ENCODE measurements at regions not wholly inside any gene's neighbourhood (a gene's known extent, or its start where the extent isn't known, plus 50 kb on each side); places are given as distances from the start of the nearest gene placed in this dataset.
"Not testable (repeated sequence)": the region's sequence is repeated elsewhere in the genome, so short reads cannot be mapped to it uniquely, and the experiment has no call there.

DNA sequence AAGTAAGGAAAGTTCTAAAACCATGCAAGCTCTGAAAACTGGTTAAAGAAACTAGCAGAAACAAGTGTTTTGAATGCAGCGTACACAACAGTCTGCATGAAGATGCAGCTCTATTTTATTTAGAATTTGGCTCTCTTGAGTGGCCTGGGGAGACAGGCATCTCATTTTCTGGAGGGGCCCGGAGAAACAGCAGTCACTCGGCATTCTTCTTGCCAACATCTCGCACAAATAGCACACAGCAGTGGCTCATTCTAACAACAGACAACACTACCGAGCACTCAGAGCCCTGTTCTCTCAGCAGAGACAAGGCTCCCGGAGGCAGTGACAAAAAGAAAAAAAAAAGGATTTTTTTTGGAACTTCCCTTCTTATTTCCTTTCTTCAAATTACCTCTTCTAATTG, 108.5 kb upstream of the STMND1 start:
- TF ChIP-seq CTCF (IDR thresholded peaks at IDR 0.05; ENCODE audit: low read depth, low read length, poor library complexity, severe bottlenecking) (no peak), EZH2phosphoT487 (IDR thresholded peaks at IDR 0.05; ENCODE audit: borderline replicate concordance, low read length) (no peak)

GRCh38 chr6:16991981-16992629, 109.7 kb upstream of the STMND1 start:
- Histone ChIP-seq H3K9me3 (ENCODE audit: control insufficient read depth, insufficient read depth, low read length) (no peaks in the 10 kb centered on the region; the same call in 1 of the 2 replicates), H3K27me3 (ENCODE audit: control insufficient read depth, low read length) (no peaks in the 10 kb centered on the region), H3K9me2 (replicated peaks; ENCODE audit: control insufficient read depth, low read length) (no peaks in the 10 kb centered on the region), H3K4me2 (ENCODE audit: low read length) (no peak overlapping the region), H3K4me1 (ENCODE audit: control insufficient read depth, low read length) (no peaks in the 10 kb centered on the region), H3K36me3 (ENCODE audit: control insufficient read depth, low read length) (no peaks in the 10 kb centered on the region), H3K4me3 (ENCODE audit: low read length) (no peak overlapping the region), H3K27ac (ENCODE audit: low read depth, low read length) (no peak overlapping the region), H3K79me2 (ENCODE audit: control insufficient read depth, low read length) (no peaks in the 10 kb centered on the region), H4K20me1 (ENCODE audit: control insufficient read depth, insufficient read depth, low read depth, low read length) (no peaks in the 10 kb centered on the region), H3F3A (ENCODE audit: control insufficient read depth, insufficient read depth) (no peaks in the 10 kb centered on the region)
- TF ChIP-seq CTCF (IDR thresholded peaks at IDR 0.05; ENCODE audit: low read depth, low read length, poor library complexity, severe bottlenecking) = no peak
- TF ChIP-seq EZH2phosphoT487 (IDR thresholded peaks at IDR 0.05; ENCODE audit: borderline replicate concordance, low read length) = no peak

More for the DNA sequence above, 108.5 kb upstream of the STMND1 start:
- H3F3A ChIP-seq (ENCODE audit: control insufficient read depth, insufficient read depth) = no peaks in the 10 kb centered on the region
- H3K4me1 ChIP-seq (ENCODE audit: control insufficient read depth, low read length) = no peaks in the 10 kb centered on the region
- H3K4me3 ChIP-seq (ENCODE audit: low read length) = no peak overlapping the region
- no peaks in the 10 kb centered on the region for H3K79me2 ChIP-seq (ENCODE audit: control insufficient read depth, low read length)
- no peaks in the 10 kb centered on the region for H4K20me1 ChIP-seq (ENCODE audit: control insufficient read depth, insufficient read depth, low read depth, low read length)
- H3K36me3 ChIP-seq (ENCODE audit: control insufficient read depth, low read length) = no peaks in the 10 kb centered on the region
- no peaks in the 10 kb centered on the region for H3K27me3 ChIP-seq (ENCODE audit: control insufficient read depth, low read length)
- H3K9me3 ChIP-seq (ENCODE audit: control insufficient read depth, insufficient read depth, low read length) = no peaks in the 10 kb centered on the region; the same call in 1 of the 2 replicates
- no peak overlapping the region for H3K4me2 ChIP-seq (ENCODE audit: low read length)
- H3K9me2 ChIP-seq (replicated peaks; ENCODE audit: control insufficient read depth, low read length) = no peaks in the 10 kb centered on the region
- no peak overlapping the region for H3K27ac ChIP-seq (ENCODE audit: low read depth, low read length)

- H3K9me3 ChIP-seq (ENCODE audit: control insufficient read depth, insufficient read depth, low read length); H3F3A ChIP-seq (ENCODE audit: control insufficient read depth, insufficient read depth); H3K9me2 ChIP-seq (replicated peaks; ENCODE audit: control insufficient read depth, low read length); H4K20me1 ChIP-seq (ENCODE audit: control insufficient read depth, insufficient read depth, low read depth, low read length); H3K27me3 ChIP-seq (ENCODE audit: control insufficient read depth, low read length); H3K4me1 ChIP-seq (ENCODE audit: control insufficient read depth, low read length); H3K27ac ChIP-seq (ENCODE audit: low read depth, low read length); H3K4me3 ChIP-seq (ENCODE audit: low read length); H3K79me2 ChIP-seq (ENCODE audit: control insufficient read depth, low read length); H3K4me2 ChIP-seq (ENCODE audit: low read length); H3K36me3 ChIP-seq (ENCODE audit: control insufficient read depth, low read length): not testable (repeated sequence)
Measured at GRCh38 chr6:16989976-16990375, 111.9 kb upstream of the STMND1 start.

DNA sequence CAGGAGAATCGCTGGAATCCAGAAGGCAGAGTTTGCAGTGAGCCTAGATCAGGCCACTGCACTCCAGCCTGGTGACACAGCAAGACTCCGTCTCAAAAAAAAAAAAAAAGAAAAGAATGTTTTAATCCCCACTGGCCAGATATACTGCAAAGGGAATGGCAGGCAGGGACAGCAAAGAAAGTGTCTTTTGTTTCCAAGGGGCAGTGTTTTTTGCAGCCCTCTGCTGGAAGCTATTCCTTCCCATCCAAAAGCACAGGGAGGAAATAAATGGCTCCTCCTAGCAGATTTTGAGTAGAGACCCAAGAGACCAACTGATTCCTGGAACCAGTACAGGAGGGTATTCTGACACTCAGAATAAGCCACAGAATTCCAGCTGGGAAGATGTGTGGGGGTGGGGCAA, 112.5 kb upstream of the STMND1 start:
- H3F3A ChIP-seq (ENCODE audit: control insufficient read depth, insufficient read depth) = no peaks in the 10 kb centered on the region
- no peak overlapping the region for H3K27ac ChIP-seq (ENCODE audit: low read depth, low read length)
- no peaks in the 10 kb centered on the region for H3K79me2 ChIP-seq (ENCODE audit: control insufficient read depth, low read length)
- H3K36me3 ChIP-seq (ENCODE audit: control insufficient read depth, low read length) = no peaks in the 10 kb centered on the region
- H3K4me1 ChIP-seq (ENCODE audit: control insufficient read depth, low read length) = no peaks in the 10 kb centered on the region
- TF ChIP-seq EZH2phosphoT487 (IDR thresholded peaks at IDR 0.05; ENCODE audit: borderline replicate concordance, low read length) (no peak), CTCF (IDR thresholded peaks at IDR 0.05; ENCODE audit: low read depth, low read length, poor library complexity, severe bottlenecking) (no peak)
- no peaks in the 10 kb centered on the region for H4K20me1 ChIP-seq (ENCODE audit: control insufficient read depth, insufficient read depth, low read depth, low read length)
- no peaks in the 10 kb centered on the region; the same call in 1 of the 2 replicates for H3K9me3 ChIP-seq (ENCODE audit: control insufficient read depth, insufficient read depth, low read length)
- no peak overlapping the region for H3K4me3 ChIP-seq (ENCODE audit: low read length)
- H3K27me3 ChIP-seq (ENCODE audit: control insufficient read depth, low read length) = peaks cover 3% of the 10 kb centered on the region; the same call in 1 of the 2 replicates
- no peak overlapping the region for H3K4me2 ChIP-seq (ENCODE audit: low read length)
- H3K9me2 ChIP-seq (replicated peaks; ENCODE audit: control insufficient read depth, low read length) = no peaks in the 10 kb centered on the region
